ENCODE measurements at regions not wholly inside any gene's neighbourhood (a gene's known extent, or its start where the extent isn't known, plus 50 kb on each side); places are given as distances from the start of the nearest gene placed in this dataset.

DNA sequence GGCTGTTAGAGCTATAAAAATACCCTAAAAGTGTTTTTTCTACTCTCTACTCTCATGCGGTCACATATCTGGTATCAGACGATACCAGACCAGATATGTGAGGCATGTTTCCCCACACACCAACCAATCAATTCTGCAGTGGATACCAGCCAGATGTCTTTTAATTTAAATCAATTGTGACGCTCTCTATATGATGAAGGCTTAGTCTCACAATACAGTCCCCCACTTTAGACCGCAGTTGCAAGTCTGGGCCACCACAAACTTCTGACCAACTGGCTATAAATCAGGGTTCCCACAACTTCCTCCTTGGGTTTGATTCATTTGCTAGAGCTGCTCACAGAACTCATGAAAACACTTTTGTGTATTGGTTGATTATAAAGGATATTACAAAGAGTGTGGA, 586.1 kb upstream of the ZP4 start:
- no peak for TF ChIP-seq CTCF (IDR thresholded peaks at IDR 0.05; ENCODE audit: low read depth, low read length)
- no peak for DNase-seq (ENCODE audit: low read depth, low spot score)
- Histone ChIP-seq H3K4me3 (ENCODE audit: low read depth, low read length) (no peak overlapping the region), H3K27ac (ENCODE audit: low read depth, low read length) (no peak overlapping the region), H3K9me3 (ENCODE audit: control insufficient read depth, insufficient read depth, low read length) (peaks cover 8% of the 10 kb centered on the region), H3K27me3 (ENCODE audit: control insufficient read depth, insufficient read depth, low read length) (no peaks in the 10 kb centered on the region)
- ChIA-PET CTCF (no interaction called here), POLR2A (no interaction called here)

DNA sequence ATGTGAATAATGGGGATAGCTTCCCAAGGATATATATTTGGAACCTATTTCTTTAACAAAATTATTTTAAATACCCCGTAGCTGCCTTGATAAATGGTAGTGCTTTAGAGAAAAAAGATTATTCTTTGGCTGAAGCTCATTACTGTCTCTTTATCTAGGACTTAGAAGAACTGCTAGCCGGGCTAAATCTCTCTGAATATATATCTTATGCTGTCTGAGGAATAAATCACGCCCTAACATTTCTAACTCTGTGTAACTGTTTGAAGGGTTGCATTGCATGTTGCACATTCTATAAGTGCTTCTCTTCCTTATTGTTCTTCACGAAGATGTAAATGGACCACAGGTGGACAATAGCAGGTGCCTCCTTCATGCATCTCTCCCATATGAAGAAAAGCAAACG, 585.0 kb upstream of the ZP4 start:
- Histone ChIP-seq H3K27ac (ENCODE audit: low read depth, low read length) (no peak overlapping the region), H3K4me3 (ENCODE audit: low read depth, low read length) (no peak overlapping the region), H3K9me3 (ENCODE audit: control insufficient read depth, insufficient read depth, low read length) (peaks cover 6% of the 10 kb centered on the region), H3K27me3 (ENCODE audit: control insufficient read depth, insufficient read depth, low read length) (no peaks in the 10 kb centered on the region)
- no peak for TF ChIP-seq CTCF (IDR thresholded peaks at IDR 0.05; ENCODE audit: low read depth, low read length)
- ChIA-PET POLR2A (no interaction called here), CTCF (no interaction called here)
- DNase-seq (ENCODE audit: low read depth, low spot score) = no peak

GRCh38 chr1:238474263-238474662, 583.5 kb upstream of the ZP4 start:
- Histone ChIP-seq H3K27ac (ENCODE audit: low read depth, low read length) (no peak overlapping the region), H3K4me3 (ENCODE audit: low read depth, low read length) (no peak overlapping the region), H3K9me3 (ENCODE audit: control insufficient read depth, insufficient read depth, low read length) (peaks cover 6% of the 10 kb centered on the region), H3K27me3 (ENCODE audit: control insufficient read depth, insufficient read depth, low read length) (no peaks in the 10 kb centered on the region)
- POLR2A ChIA-PET = no interaction called here
- no peak for TF ChIP-seq CTCF (IDR thresholded peaks at IDR 0.05; ENCODE audit: low read depth, low read length)
- DNase-seq (ENCODE audit: low read depth, low spot score) = no peak
- CTCF ChIA-PET = no interaction called here

GRCh38 chr1:238469146-238469631, 578.5 kb upstream of the ZP4 start:
- CTCF ChIA-PET = no interaction called here

DNA sequence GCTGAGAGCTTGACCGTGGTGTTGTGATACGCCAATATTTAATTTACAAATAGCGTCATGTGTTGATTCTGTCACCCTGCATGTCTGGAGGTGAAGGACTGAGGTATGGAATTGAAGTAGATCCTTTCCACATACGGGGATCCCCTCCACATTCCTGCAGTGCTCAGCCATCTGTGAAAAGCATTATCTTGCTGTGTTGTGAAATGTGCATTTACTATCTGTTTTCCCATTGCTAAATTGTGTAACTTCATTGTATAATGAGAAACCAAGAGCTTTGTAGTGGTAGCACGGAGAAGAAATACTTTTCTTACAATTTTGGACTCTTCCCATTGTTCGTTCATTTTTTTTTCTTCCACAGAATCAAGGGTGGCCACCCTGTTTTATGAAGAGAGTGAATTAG, 577.3 kb upstream of the ZP4 start:
- no peak for TF ChIP-seq CTCF (IDR thresholded peaks at IDR 0.05; ENCODE audit: low read depth, low read length)
- no peak overlapping the region for H3K4me3 ChIP-seq (ENCODE audit: low read depth, low read length)
- ChIA-PET POLR2A (no interaction called here), CTCF (no interaction called here)
- H3K27me3 ChIP-seq (ENCODE audit: control insufficient read depth, insufficient read depth, low read length) = no peaks in the 10 kb centered on the region
- no peak overlapping the region for H3K27ac ChIP-seq (ENCODE audit: low read depth, low read length)
- no peak for DNase-seq (ENCODE audit: low read depth, low spot score)
- H3K9me3 ChIP-seq (ENCODE audit: control insufficient read depth, insufficient read depth, low read length) = peaks cover 3% of the 10 kb centered on the region

More at GRCh38 chr1:238469146-238469631, 578.5 kb upstream of the ZP4 start:
- peaks cover 3% of the 10 kb centered on the region for H3K9me3 ChIP-seq (ENCODE audit: control insufficient read depth, insufficient read depth, low read length)
- peak overlapping the region; percentile 29; the same call in 1 of the 2 replicates for H3K4me3 ChIP-seq (ENCODE audit: low read depth, low read length)
- H3K27me3 ChIP-seq (ENCODE audit: control insufficient read depth, insufficient read depth, low read length) = no peaks in the 10 kb centered on the region
- POLR2A ChIA-PET = no interaction called here
- no peak for DNase-seq (ENCODE audit: low read depth, low spot score)
- H3K27ac ChIP-seq (ENCODE audit: low read depth, low read length) = no peak overlapping the region
- TF ChIP-seq CTCF (IDR thresholded peaks at IDR 0.05; ENCODE audit: low read depth, low read length) = no peak
